ENCODE measurements at regions not wholly inside any gene's neighbourhood (a gene's known extent, or its start where the extent isn't known, plus 50 kb on each side); places are given as distances from the start of the nearest gene placed in this dataset.
"Not testable (repeated sequence)": the region's sequence is repeated elsewhere in the genome, so short reads cannot be mapped to it uniquely, and the experiment has no call there.

DNA sequence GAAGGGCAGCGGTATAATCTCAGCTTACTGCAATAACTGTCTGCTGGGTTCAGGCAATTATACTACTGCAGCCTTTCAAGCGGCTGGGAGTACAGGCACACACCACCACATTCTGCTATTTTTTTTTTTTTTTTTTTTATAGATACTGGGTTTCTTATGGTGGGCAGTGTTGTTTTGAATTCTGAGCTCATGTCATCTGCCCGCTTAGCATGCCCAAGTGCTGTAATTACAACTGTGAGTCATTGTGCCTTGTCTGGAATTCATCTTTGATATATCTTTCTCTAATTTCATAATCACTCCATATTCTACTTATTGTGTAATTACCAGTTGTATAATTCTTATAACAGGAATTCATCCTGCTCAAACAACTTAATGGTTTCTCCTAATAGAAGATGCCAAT, 67.4 kb downstream of the CDY2B start:
- TF ChIP-seq CTCF, POLR2A (IDR thresholded peaks at IDR 0.05): not testable (repeated sequence)
